ENCODE measurements at regions not wholly inside any gene's neighbourhood (a gene's known extent, or its start where the extent isn't known, plus 50 kb on each side); places are given as distances from the start of the nearest gene placed in this dataset.

- no peak for TF ChIP-seq FOXK2 (IDR thresholded peaks at IDR 0.05)
- no peak for TF ChIP-seq CREB1 (IDR thresholded peaks at IDR 0.05; ENCODE audit: low read depth)
- no peak for TF ChIP-seq SPI1 (IDR thresholded peaks at IDR 0.05; ENCODE audit: borderline replicate concordance, insufficient read depth, low read depth, low read length)
- TF ChIP-seq KAT2A (conservative IDR thresholded peaks at IDR 0.05; ENCODE audit: control insufficient read depth, low read depth, low read length), result no peak
- no peak for TF ChIP-seq ZBTB33 (IDR thresholded peaks at IDR 0.05)
- no peak for TF ChIP-seq EP300 (IDR thresholded peaks at IDR 0.05; ENCODE audit: borderline replicate concordance in 1 of 2, control insufficient read depth in 1 of 2, low read depth in 2 of 2, low read length in 2 of 2)
- no peak for TF ChIP-seq EZH2 (IDR thresholded peaks at IDR 0.05; ENCODE audit: borderline replicate concordance, control insufficient read depth, low read depth, low read length)
- no peak for TF ChIP-seq CBX5 (IDR thresholded peaks at IDR 0.05; ENCODE audit: low read depth)
- no peak for TF ChIP-seq KLF5 (IDR thresholded peaks at IDR 0.05; ENCODE audit: partially characterized antibody)
- no peak for TF ChIP-seq FOXM1 (IDR thresholded peaks at IDR 0.05; ENCODE audit: low read depth, low read length)
- TF ChIP-seq STAT1 (conservative IDR thresholded peaks at IDR 0.05), result no peak
- no peak for TF ChIP-seq PBX3 (IDR thresholded peaks at IDR 0.05; ENCODE audit: insufficient replicate concordance, low read depth, low read length)
- Histone ChIP-seq H3K27ac (ENCODE audit: control insufficient read depth, insufficient read depth) (no peak overlapping the region), H3K9me3 (replicated peaks; ENCODE audit: control insufficient read depth, insufficient read depth, low read length) (no peaks in the 10 kb centered on the region; the same call in 2 of the 3 replicates), H2AFZ (ENCODE audit: control insufficient read depth, low read depth, low read length) (no peak overlapping the region), H4K20me1 (ENCODE audit: control insufficient read depth, insufficient read depth) (no peaks in the 10 kb centered on the region), H3K4me1 (ENCODE audit: control insufficient read depth, insufficient read depth, low read length) (no peaks in the 10 kb centered on the region), H3K4me2 (ENCODE audit: control insufficient read depth, insufficient read depth) (no peak overlapping the region), H3K79me2 (ENCODE audit: control insufficient read depth, insufficient read depth, low read length) (no peaks in the 10 kb centered on the region), H3K9ac (ENCODE audit: control insufficient read depth, insufficient read depth, low read length) (no peak overlapping the region), H3K27me3 (replicated peaks in 1 of 2; ENCODE audit: control insufficient read depth in 2 of 2, insufficient read depth in 2 of 2, low read length in 1 of 2) (no peaks in the 10 kb centered on the region), H3K36me3 (ENCODE audit: control insufficient read depth in 2 of 2, insufficient read depth in 2 of 2, low read length in 1 of 2) (no peaks in the 10 kb centered on the region), H3K4me3 (no peak overlapping the region)
- in situ Hi-C loops (cut with MboI), result no loop called here
- ChIA-PET CTCF (no interaction called here), POLR2A (no interaction called here), SMC1A (ENCODE audit: uncharacterized antibody, unreplicated experiment) (no interaction called here), RAD21 (ENCODE audit: unreplicated experiment) (no interaction called here)
- ATAC-seq, result no peak
- FAIRE-seq, result no peak
- DNase-seq (ENCODE audit: low read depth, low spot score), result no peak
- BruUV-seq (replicated peaks), result no TSS peak
- intact Hi-C loops (cut with micrococcal nuclease; ENCODE audit: unreplicated experiment), result no loop called here
Observed at GRCh38 chr19:27870293-27870692, 1342.7 kb downstream of the UQCRFS1 start.
